Fibroblast of the aortic adventitia (primary cell): ENCODE measurements at regions not wholly inside any gene's neighbourhood (a gene's known extent, or its start where the extent isn't known, plus 50 kb on each side); places are given as distances from the start of the nearest gene placed in this dataset.
"Not testable (repeated sequence)": the region's sequence is repeated elsewhere in the genome, so short reads cannot be mapped to it uniquely, and the experiment has no call there.

Source experiments
- DNase-seq: peaks from one replicate; pipeline ENCODE4 v3.0.0-alpha.2; 2010; ENCODE audit warnings: low read depth
- H3K4me3 ChIP-seq: 2 replicates; pipeline ENCODE4 v1.5.1; 2011; ENCODE audit warnings: low read depth, mild to moderate bottlenecking, control low read depth, low read length, moderate library complexity
- CTCF ChIP-seq: IDR thresholded peaks from 2 replicates; pipeline ENCODE4 v1.5.1; 2011; ENCODE audit warnings: mild to moderate bottlenecking, low read length, control low read depth, inconsistent platforms; ENCODE audit not compliant: insufficient read depth

GRCh38 chr11:25790396-25790795, 541.5 kb upstream of the ANO3 start:
- no peak for DNase-seq
- H3K4me3 ChIP-seq: no peak overlapping the region
- no peak for TF ChIP-seq CTCF

- H3K4me3 ChIP-seq: no peak overlapping the region
- no peak for DNase-seq
- no peak for TF ChIP-seq CTCF
Measured at GRCh38 chr11:25793637-25794036, 538.3 kb upstream of the ANO3 start.

GRCh38 chr11:25794804-25795203, 537.1 kb upstream of the ANO3 start:
- no peak overlapping the region for H3K4me3 ChIP-seq
- no peak for DNase-seq
- TF ChIP-seq CTCF: no peak

GRCh38 chr11:25816411-25816810, 515.5 kb upstream of the ANO3 start:
- DNase-seq: no peak
- no peak for TF ChIP-seq CTCF
- no peak overlapping the region for H3K4me3 ChIP-seq

- no peak for TF ChIP-seq CTCF
- H3K4me3 ChIP-seq: no peak overlapping the region
- no peak for DNase-seq
Measured at GRCh38 chr11:25824688-25825087, 507.2 kb upstream of the ANO3 start.

GRCh38 chr11:25831485-25831884, 500.4 kb upstream of the ANO3 start:
- not testable (repeated sequence) for H3K4me3 ChIP-seq, DNase-seq

GRCh38 chr11:25838918-25839625, 492.9 kb upstream of the ANO3 start:
- TF ChIP-seq CTCF: no peak

More at GRCh38 chr11:25838918-25839625, 492.9 kb upstream of the ANO3 start:
- no peak overlapping the region for H3K4me3 ChIP-seq
- DNase-seq: no peak
